ENCODE measurements at regions not wholly inside any gene's neighbourhood (a gene's known extent, or its start where the extent isn't known, plus 50 kb on each side); places are given as distances from the start of the nearest gene placed in this dataset.
A peak's percentile ranks its signal among the peaks of the same experiment; 100 is the strongest.

GRCh38 chr9:110136802-110137201 is 71.2 kb downstream of the C9orf152 start:
- no peaks in the 10 kb centered on the region for H3K27me3 ChIP-seq (ENCODE audit: control insufficient read depth, insufficient read depth, low read length)
- peaks cover 0 to 5% (median 4%) of the 10 kb centered on the region in 3 donors for H3K4me1 ChIP-seq (ENCODE audit: control insufficient read depth in 2 of 3, insufficient read depth in 2 of 3, low read depth in 1 of 3, low read length in 3 of 3)
- no peak for TF ChIP-seq CTCF (IDR thresholded peaks at IDR 0.05; ENCODE audit: borderline replicate concordance, extremely low read depth, insufficient read depth)
- DNase-seq (peak in 2 of 5 donors; percentile 40 to 76), FAIRE-seq (no peak)
- no peak overlapping the region for H3K9ac ChIP-seq (ENCODE audit: low read length in 3 of 3)
- no peaks in the 10 kb centered on the region for H3K9me3 ChIP-seq (ENCODE audit: control insufficient read depth in 2 of 3, insufficient read depth in 1 of 3, low read length in 3 of 3)
- peaks cover 2 to 31% (median 20%) of the 10 kb centered on the region in 3 donors for H3K36me3 ChIP-seq (ENCODE audit: control insufficient read depth in 2 of 3, insufficient read depth in 3 of 3, low read length in 3 of 3)
- intact Hi-C loops (cut with DNase I): no loop called here
- no peak overlapping the region for H3K4me3 ChIP-seq (ENCODE audit: low read length in 3 of 3)
- no peak overlapping the region for H3K27ac ChIP-seq (ENCODE audit: low read depth in 2 of 2, low read length in 2 of 2)

GRCh38 chr9:110140276-110140675 is 67.7 kb downstream of the C9orf152 start:
- intact Hi-C loops (cut with DNase I): no loop called here
- Histone ChIP-seq H3K27me3 (ENCODE audit: control insufficient read depth, insufficient read depth, low read length) (no peaks in the 10 kb centered on the region), H3K36me3 (ENCODE audit: control insufficient read depth in 2 of 3, insufficient read depth in 3 of 3, low read length in 3 of 3) (peaks cover 2 to 31% (median 20%) of the 10 kb centered on the region in 3 donors), H3K9me3 (ENCODE audit: control insufficient read depth in 2 of 3, insufficient read depth in 1 of 3, low read length in 3 of 3) (no peaks in the 10 kb centered on the region), H3K27ac (ENCODE audit: low read depth in 2 of 2, low read length in 2 of 2) (no peak overlapping the region), H3K9ac (ENCODE audit: low read length in 3 of 3) (no peak overlapping the region), H3K4me1 (ENCODE audit: control insufficient read depth in 2 of 3, insufficient read depth in 2 of 3, low read depth in 1 of 3, low read length in 3 of 3) (peaks cover 0 to 22% (median 4%) of the 10 kb centered on the region in 3 donors), H3K4me3 (ENCODE audit: low read length in 3 of 3) (no peak overlapping the region)
- DNase-seq (no peak), FAIRE-seq (no peak)
- no peak for TF ChIP-seq CTCF (IDR thresholded peaks at IDR 0.05; ENCODE audit: borderline replicate concordance, extremely low read depth, insufficient read depth)

- Histone ChIP-seq H3K9me3 (ENCODE audit: control insufficient read depth in 2 of 3, insufficient read depth in 1 of 3, low read length in 3 of 3) (no peaks in the 10 kb centered on the region), H3K27ac (ENCODE audit: low read depth in 2 of 2, low read length in 2 of 2) (peak overlapping the region in 1 of 2 donors; percentile 29), H3K27me3 (ENCODE audit: control insufficient read depth, insufficient read depth, low read length) (no peaks in the 10 kb centered on the region), H3K4me3 (ENCODE audit: low read length in 3 of 3) (no peak overlapping the region), H3K36me3 (ENCODE audit: control insufficient read depth in 2 of 3, insufficient read depth in 3 of 3, low read length in 3 of 3) (peaks cover 2 to 31% (median 18%) of the 10 kb centered on the region in 3 donors), H3K4me1 (ENCODE audit: control insufficient read depth in 2 of 3, insufficient read depth in 2 of 3, low read depth in 1 of 3, low read length in 3 of 3) (peaks cover 0 to 22% (median 4%) of the 10 kb centered on the region in 3 donors), H3K9ac (ENCODE audit: low read length in 3 of 3) (no peak overlapping the region)
- DNase-seq (peak in 3 of 5 donors; percentile 46 to 80 (median 66)), FAIRE-seq (peak; percentile 60)
- TF ChIP-seq CTCF (IDR thresholded peaks at IDR 0.05; ENCODE audit: borderline replicate concordance, extremely low read depth, insufficient read depth): no peak
- intact Hi-C loops (cut with DNase I): no loop called here
These were observed 66.6 kb downstream of the C9orf152 start for GRCh38 chr9:110141227-110141793.

Data from kidney (tissue), 13 donors.